GM12878 (cell line): ENCODE measurements at regions not wholly inside any gene's neighbourhood (a gene's known extent, or its start where the extent isn't known, plus 50 kb on each side); places are given as distances from the start of the nearest gene placed in this dataset.

Source experiments
- ATAC-seq: fragments of 200-7000 bp; cut with Tn5 transposase; 3 replicates; pipeline ENCODE4 v1.9.1; 2020; ENCODE audit warnings: mild to moderate bottlenecking, moderate library complexity
- BruUV-seq: library from RNA; stranded (reverse); fragments of 400-500 nt; replicated peaks from 2 replicates; lab custom pipeline; 2021; lab: Mats Ljungman, UMichigan
- CTCF ChIA-PET: fragments of 300-600 bp; sonication (Branson Sonifier 250); formaldehyde crosslinking; extraction: SDS; loops from one replicate; lab custom pipeline; 2021; ENCODE audit warnings: inconsistent platforms; lab: Yijun Ruan, JAX
- POLR2A ChIA-PET: fragments of 350-600 bp; formaldehyde crosslinking; extraction: SDS; loops from one replicate; lab custom pipeline; 2021; ENCODE audit warnings: inconsistent platforms; lab: Charles Lee
- RAD21 ChIA-PET: fragments of 300-600 bp; sonication (Branson Sonifier 250); formaldehyde crosslinking; loops from one replicate; lab custom pipeline; 2023; ENCODE audit warnings: antibody characterized with exemption; ENCODE audit not compliant: unreplicated experiment; lab: Charles Lee
- SMC1A ChIA-PET: fragments of 300-600 bp; sonication (Branson Sonifier 250); formaldehyde crosslinking; loops from one replicate; lab custom pipeline; 2023; ENCODE audit not compliant: unreplicated experiment, uncharacterized antibody; lab: Charles Lee
- DNase-seq: peaks from one replicate; pipeline ENCODE4 v3.0.0-alpha.2; 2011; ENCODE audit warnings: low read depth, low spot score
- FAIRE-seq: peaks from 3 replicates; lab custom pipeline; 2011; peaks lifted over from hg19 to GRCh38; lab: Jason Lieb, UNC
- H2AFZ ChIP-seq: 2 replicates; pipeline ENCODE4 v1.6.0; 2011; ENCODE audit warnings: low read depth, low read length, control low read depth; ENCODE audit not compliant: control insufficient read depth
- H3K27ac ChIP-seq: 2 replicates; pipeline ENCODE4 v1.5.1; 2011; ENCODE audit warnings: control low read depth; ENCODE audit not compliant: control insufficient read depth, insufficient read depth
- H3K27me3 ChIP-seq, 2 experiments: replicated peaks in 1 of 2; 2 replicates each; pipeline versions ENCODE4 v1.6.0 to v1.6.1; 2011; ENCODE audit warnings: low read length in 1 of 2; ENCODE audit not compliant: control insufficient read depth in 2 of 2, insufficient read depth in 2 of 2
- H3K36me3 ChIP-seq, 2 experiments: 2 replicates each; pipeline ENCODE4 v1.5.1; 2011; ENCODE audit warnings: low read length in 1 of 2; ENCODE audit not compliant: control insufficient read depth in 2 of 2, insufficient read depth in 2 of 2
- H3K4me1 ChIP-seq: 2 replicates; pipeline ENCODE4 v1.6.1; 2011; ENCODE audit warnings: mild to moderate bottlenecking, low read length, moderate library complexity, mixed read lengths; ENCODE audit not compliant: control insufficient read depth, insufficient read depth
- H3K4me2 ChIP-seq: 2 replicates; pipeline ENCODE4 v1.6.0; 2011; ENCODE audit warnings: control low read depth; ENCODE audit not compliant: control insufficient read depth, insufficient read depth
- H3K4me3 ChIP-seq: fragments of 200-600 bp; sonication (generic); 2 replicates; pipeline ENCODE4 v1.5.1; 2016
- H3K79me2 ChIP-seq: 2 replicates; pipeline ENCODE4 v1.6.0; 2011; ENCODE audit warnings: low read length; ENCODE audit not compliant: control insufficient read depth, insufficient read depth
- H3K9ac ChIP-seq: 2 replicates; pipeline ENCODE4 v1.8.0; 2011; ENCODE audit warnings: low read length, control low read depth, mixed read lengths; ENCODE audit not compliant: control insufficient read depth, insufficient read depth
- H3K9me3 ChIP-seq: replicated peaks from 3 replicates; pipeline ENCODE4 v1.5.1; 2011; ENCODE audit warnings: mild to moderate bottlenecking, low read length; ENCODE audit not compliant: control insufficient read depth, insufficient read depth
- H4K20me1 ChIP-seq: 2 replicates; pipeline ENCODE4 v1.6.0; 2011; ENCODE audit not compliant: control insufficient read depth, insufficient read depth
- ASH2L ChIP-seq: fragments of 300-600, 200-600 bp; sonication (generic); IDR thresholded peaks from 2 replicates; pipeline ENCODE4 v1.6.1; 2017; ENCODE audit warnings: low read depth, mild to moderate bottlenecking, borderline replicate concordance
- ATF2 ChIP-seq: IDR thresholded peaks from 2 replicates; pipeline ENCODE4 v1.6.1; 2012; ENCODE audit warnings: low read length, inconsistent platforms
- ATF3 ChIP-seq: IDR thresholded peaks from 2 replicates; pipeline ENCODE4 v1.6.1; 2011; ENCODE audit warnings: low read depth, mild to moderate bottlenecking, low read length, moderate library complexity, borderline replicate concordance; ENCODE audit errors: extremely low read depth
- BMI1 ChIP-seq: fragments of 450-650 bp; IDR thresholded peaks from 2 replicates; pipeline ENCODE4 v1.6.1; 2016; ENCODE audit warnings: mild to moderate bottlenecking, moderate library complexity, borderline replicate concordance
- CREM ChIP-seq: IDR thresholded peaks from 2 replicates; pipeline ENCODE4 v1.6.1; 2014; ENCODE audit warnings: antibody characterized with exemption, low read depth
- EZH2 ChIP-seq: IDR thresholded peaks from 2 replicates; pipeline ENCODE4 v1.6.1; 2012; ENCODE audit warnings: low read depth, mild to moderate bottlenecking, control low read depth, inconsistent platforms, low read length, borderline replicate concordance; ENCODE audit not compliant: control insufficient read depth
- MTA3 ChIP-seq: IDR thresholded peaks from 2 replicates; pipeline ENCODE4 v1.6.1; 2012; ENCODE audit warnings: low read length, inconsistent platforms, borderline replicate concordance
- MYC ChIP-seq: IDR thresholded peaks from 2 replicates; pipeline ENCODE4 v1.6.1; 2011; ENCODE audit warnings: mild to moderate bottlenecking, low read length, moderate library complexity, inconsistent platforms; ENCODE audit not compliant: insufficient read depth, insufficient replicate concordance, insufficient read length, severe bottlenecking
- NBN ChIP-seq: fragments of 450-650 bp; IDR thresholded peaks from 2 replicates; pipeline ENCODE4 v1.6.1; 2016
- NFYB ChIP-seq: IDR thresholded peaks from 2 replicates; pipeline ENCODE4 v1.6.1; 2011; ENCODE audit warnings: low read depth, mild to moderate bottlenecking, low read length, improper control_type of control experiment, moderate library complexity; ENCODE audit not compliant: insufficient read depth
- NRF1 ChIP-seq: conservative IDR thresholded peaks from 2 replicates; pipeline ENCODE4 v1.6.1; 2011; ENCODE audit warnings: mild to moderate bottlenecking, low read depth, low read length, improper control_type of control experiment
- PAX5 ChIP-seq: IDR thresholded peaks from 2 replicates; pipeline ENCODE4 v1.6.1; 2011; ENCODE audit warnings: low read depth, low read length, borderline replicate concordance
- SMAD1 ChIP-seq: fragments of 450-650 bp; IDR thresholded peaks from 2 replicates; pipeline ENCODE4 v1.6.1; 2018; ENCODE audit warnings: mild to moderate bottlenecking, low read depth; ENCODE audit not compliant: partially characterized antibody
- SPI1 ChIP-seq: IDR thresholded peaks from 2 replicates; pipeline ENCODE4 v1.6.1; 2011; ENCODE audit warnings: low read depth, mild to moderate bottlenecking, low read length, moderate library complexity, borderline replicate concordance; ENCODE audit not compliant: insufficient read depth
- TCF7 ChIP-seq: IDR thresholded peaks from 2 replicates; pipeline ENCODE4 v1.6.1; 2014; ENCODE audit warnings: antibody characterized with exemption, borderline replicate concordance
- WGBS: methylation state at CpG from one replicate; pipeline ENCODE4 v1.1.6; 2016; ENCODE audit warnings: low lambda C conversion rate; ENCODE audit not compliant: insufficient replicate concordance, insufficient coverage; ENCODE audit errors: missing lambda C conversion rate; 5-methylcytosine and 5-hydroxymethylcytosine counted together
- in situ Hi-C: fragments of 300-500 bp; cut with MboI; formaldehyde crosslinking; loops from 9 replicates; pipeline ENCODE4 v1.14.3; 2018; ENCODE audit warnings: mixed read lengths
- intact Hi-C: fragments of 100-400 bp; cut with micrococcal nuclease; formaldehyde crosslinking; loops from one replicate; pipeline ENCODE4 v1.14.2; 2022; ENCODE audit not compliant: unreplicated experiment

DNA sequence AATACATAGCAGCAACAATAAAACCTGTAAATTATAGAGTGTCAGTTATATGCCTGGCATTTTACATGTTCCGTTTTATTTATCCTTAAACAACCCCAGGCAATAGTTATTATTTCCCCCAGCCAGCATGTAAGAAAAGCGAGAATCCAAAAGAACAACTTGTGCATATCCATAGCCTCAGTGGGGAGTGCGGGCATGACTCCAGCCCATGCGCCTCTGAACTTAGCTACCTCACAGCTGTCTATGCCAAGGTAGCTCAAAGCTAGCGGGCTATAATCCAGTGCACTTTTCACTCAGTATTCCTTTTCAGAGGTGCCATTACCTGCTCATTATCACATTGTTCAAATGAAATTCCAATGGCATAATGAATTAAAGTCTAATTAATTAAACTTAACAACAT, 257.3 kb upstream of the EDNRA start:
- Histone ChIP-seq H3K27ac (no peak overlapping the region), H4K20me1 (no peaks in the 10 kb centered on the region), H3K4me1 (no peaks in the 10 kb centered on the region), H3K9ac (no peak overlapping the region), H3K36me3 (no peaks in the 10 kb centered on the region), H3K27me3 (no peaks in the 10 kb centered on the region), H3K9me3 (no peaks in the 10 kb centered on the region), H3K4me3 (no peak overlapping the region), H2AFZ (no peak overlapping the region), H3K79me2 (no peaks in the 10 kb centered on the region), H3K4me2 (no peak overlapping the region)
- 22% methylated on average over 5 of the region's 5 CpGs for WGBS
- BruUV-seq: no TSS peak
- no peak for DNase-seq
- ATAC-seq: no peak
- ChIA-PET CTCF (no interaction called here), RAD21 (no interaction called here), POLR2A (no interaction called here), SMC1A (no interaction called here)
- no peak for TF ChIP-seq MYC
- TF ChIP-seq SMAD1: no peak
- TF ChIP-seq MTA3: no peak
- TF ChIP-seq EZH2: no peak
- no peak for TF ChIP-seq CREM
- TF ChIP-seq NRF1: no peak
- TF ChIP-seq ASH2L: no peak
- no peak for TF ChIP-seq ATF3
- no peak for TF ChIP-seq NBN
- no peak for TF ChIP-seq TCF7
- no peak for TF ChIP-seq BMI1
- TF ChIP-seq ATF2: no peak
- TF ChIP-seq NFYB: no peak
- no peak for TF ChIP-seq PAX5
- no peak for TF ChIP-seq SPI1
- no peak for FAIRE-seq
- intact Hi-C loops (no loop called here), in situ Hi-C loops (no loop called here)
